ENCODE measurements at regions not wholly inside any gene's neighbourhood (a gene's known extent, or its start where the extent isn't known, plus 50 kb on each side); places are given as distances from the start of the nearest gene placed in this dataset.

DNA sequence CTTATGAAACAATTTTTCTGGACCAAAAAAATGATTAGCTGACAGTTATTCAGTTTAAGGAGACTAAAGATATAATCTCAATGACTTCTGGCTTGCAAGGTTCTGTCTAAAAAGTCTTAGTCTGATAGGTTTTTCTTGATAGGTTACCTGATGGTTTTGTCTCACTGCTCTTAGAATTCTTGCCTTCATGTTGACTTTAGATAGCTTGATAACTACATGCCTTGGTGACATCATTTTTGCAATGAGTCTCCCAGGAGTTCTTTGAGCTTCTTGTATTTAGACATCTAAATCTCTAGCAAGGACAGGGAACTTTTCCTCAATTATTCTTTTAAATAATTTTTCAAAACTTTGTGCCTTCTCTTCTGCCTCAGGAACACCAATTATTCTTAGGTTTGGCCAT is 1965.3 kb downstream of the ARAP2 start:
- TF ChIP-seq EP300 (IDR thresholded peaks at IDR 0.05) (no peak), POLR2AphosphoS5 (IDR thresholded peaks at IDR 0.05) (no peak)
